Neural progenitor cell (in vitro differentiated cells): ENCODE measurements at regions not wholly inside any gene's neighbourhood (a gene's known extent, or its start where the extent isn't known, plus 50 kb on each side); places are given as distances from the start of the nearest gene placed in this dataset.

Experiments
- CTCF ChIP-seq: fragments of 200-600 bp; sonication (generic); IDR thresholded peaks from 2 replicates; pipeline ENCODE4 v1.5.1; 2017; ENCODE audit warnings: antibody characterized with exemption, mild to moderate bottlenecking
- EZH2 ChIP-seq: fragments of 200-600 bp; sonication (generic); IDR thresholded peaks from 2 replicates; pipeline ENCODE4 v1.6.1; 2017; ENCODE audit warnings: antibody characterized with exemption, mild to moderate bottlenecking, moderate library complexity

GRCh38 chr11:42593441-42593840 is 718.4 kb upstream of the API5 start:
- TF ChIP-seq EZH2 (no peak), CTCF (no peak)
